GM12865 (cell line): ENCODE measurements at regions not wholly inside any gene's neighbourhood (a gene's known extent, or its start where the extent isn't known, plus 50 kb on each side); places are given as distances from the start of the nearest gene placed in this dataset.

Experiments
- DNase-seq: peaks from one replicate; pipeline ENCODE4 v3.0.0; 2010; ENCODE audit warnings: low read depth
- H3K4me3 ChIP-seq: 2 replicates; pipeline ENCODE4 v1.5.1; 2011; ENCODE audit warnings: mild to moderate bottlenecking, low read depth, low read length, control low read depth
- CTCF ChIP-seq: IDR thresholded peaks from 2 replicates; pipeline ENCODE4 v1.5.1; 2011; ENCODE audit warnings: low read length, control low read depth, low read depth, inconsistent platforms; ENCODE audit not compliant: insufficient read depth; ENCODE audit errors: missing control alignments

- no peak for DNase-seq
- no peak for TF ChIP-seq CTCF
- no peak overlapping the region for H3K4me3 ChIP-seq
These were observed 311.5 kb downstream of the MFSD1 start for GRCh38 chr3:159113221-159113875.

GRCh38 chr3:159114582-159114981 is 312.7 kb downstream of the MFSD1 start:
- no peak for TF ChIP-seq CTCF
- H3K4me3 ChIP-seq = no peak overlapping the region
- no peak for DNase-seq

- no peak for TF ChIP-seq CTCF
- DNase-seq = no peak
- no peak overlapping the region for H3K4me3 ChIP-seq
These were observed 322.0 kb downstream of the MFSD1 start for GRCh38 chr3:159123877-159124276.

DNA sequence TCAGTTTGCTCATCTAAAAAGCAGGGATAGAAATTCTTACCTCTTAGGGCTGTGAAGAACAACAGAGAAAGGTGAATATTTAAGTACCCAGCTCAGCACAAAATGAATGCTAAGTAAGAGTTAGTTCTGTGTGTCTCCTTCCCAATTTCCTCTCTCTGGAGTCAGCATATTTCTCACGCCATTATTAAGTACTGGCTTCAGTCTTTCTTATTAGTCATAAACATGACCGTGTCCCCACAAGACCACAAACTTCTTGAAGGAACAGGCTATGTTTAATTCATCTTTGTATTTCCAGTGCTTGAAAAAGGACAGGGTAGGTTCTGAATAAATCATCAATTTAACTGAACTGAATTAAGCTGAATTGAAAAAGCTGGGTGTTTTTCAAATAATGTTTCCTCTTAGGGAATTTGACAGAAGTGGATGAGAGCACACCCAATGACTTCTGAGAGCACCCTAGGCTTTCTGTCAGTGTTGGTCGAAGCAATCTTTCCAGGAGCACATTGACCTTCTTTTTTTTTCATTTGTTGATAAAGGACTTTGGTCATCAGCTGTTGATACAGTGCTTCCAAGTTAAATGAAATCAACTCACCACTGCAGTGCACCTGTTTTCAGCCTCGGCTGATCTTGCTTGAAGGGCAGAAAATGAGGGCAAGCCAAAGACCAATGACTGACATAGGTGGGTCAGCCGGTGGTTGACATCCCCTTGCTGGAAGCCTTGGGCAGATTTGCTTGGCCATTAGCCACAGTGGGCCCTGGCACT is 324.6 kb downstream of the MFSD1 start:
- no peak for TF ChIP-seq CTCF
- no peak overlapping the region for H3K4me3 ChIP-seq
- DNase-seq = no peak

DNA sequence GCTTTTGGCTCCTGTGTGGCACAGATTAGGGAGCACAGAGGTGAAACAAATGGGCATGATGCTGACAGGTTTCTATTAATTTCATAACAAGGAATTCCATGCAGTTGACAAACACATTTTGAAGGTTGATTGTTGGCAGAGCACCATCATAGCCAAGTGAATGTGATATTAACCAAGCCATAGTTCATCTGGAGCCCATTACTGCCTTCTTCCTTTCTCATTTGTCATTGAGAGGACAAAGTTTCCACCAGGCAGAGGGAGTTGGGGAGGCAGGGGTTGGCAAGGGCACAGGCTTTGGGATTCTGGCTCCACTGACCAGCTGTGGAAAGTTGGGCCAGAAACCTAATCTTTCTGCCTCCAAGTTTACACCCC is 325.2 kb downstream of the MFSD1 start:
- H3K4me3 ChIP-seq = no peak overlapping the region
- TF ChIP-seq CTCF = no peak
- DNase-seq = no peak

DNA sequence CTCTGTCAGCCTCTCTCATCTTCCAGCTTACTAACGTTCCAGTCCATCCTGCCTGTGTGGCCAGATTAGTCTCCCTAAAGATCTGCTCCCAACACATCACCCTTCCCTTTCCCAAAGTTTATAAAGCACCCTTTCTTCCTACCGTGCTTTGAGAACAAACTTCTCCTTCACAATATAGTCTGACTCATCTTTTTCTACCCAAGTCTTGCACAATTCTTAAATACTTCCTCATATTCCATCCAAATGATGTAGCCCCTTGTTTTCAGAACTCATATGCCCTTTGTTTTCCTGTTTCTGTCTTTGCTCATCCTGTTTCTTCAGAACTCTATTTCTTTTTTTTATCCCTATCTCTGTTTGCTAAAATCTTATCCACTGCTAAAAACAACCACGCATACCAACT is 326.8 kb downstream of the MFSD1 start:
- no peak for TF ChIP-seq CTCF
- no peak for DNase-seq
- H3K4me3 ChIP-seq = no peak overlapping the region

GRCh38 chr3:159130108-159130507 is 328.3 kb downstream of the MFSD1 start:
- no peak overlapping the region for H3K4me3 ChIP-seq
- DNase-seq = peak; percentile 52
- TF ChIP-seq CTCF = peak; percentile 51
